HFF-Myc (cell line): ENCODE measurements at regions not wholly inside any gene's neighbourhood (a gene's known extent, or its start where the extent isn't known, plus 50 kb on each side); places are given as distances from the start of the nearest gene placed in this dataset.

Experiments
- DNase-seq: peaks from one replicate; pipeline ENCODE4 v3.0.0-alpha.2; 2011; ENCODE audit warnings: low read depth; ENCODE audit errors: extremely low read depth
- H3K4me3 ChIP-seq: replicated peaks from 2 replicates; pipeline ENCODE4 v1.5.1; 2011; ENCODE audit warnings: low read depth, mild to moderate bottlenecking, control low read depth, low read length
- TF ChIP-seq, protein P1 (sequence below): IDR thresholded peaks from 2 replicates; pipeline ENCODE4 v1.5.1; 2012; ENCODE audit warnings: mild to moderate bottlenecking, low read depth, low read length, control low read depth; ENCODE audit errors: missing control alignments

GRCh38 chr18:56086786-56087185 lies 498.8 kb upstream of the TCF4 start:
- no peak overlapping the region for H3K4me3 ChIP-seq
- no peak for DNase-seq
- TF ChIP-seq, protein P1, sequence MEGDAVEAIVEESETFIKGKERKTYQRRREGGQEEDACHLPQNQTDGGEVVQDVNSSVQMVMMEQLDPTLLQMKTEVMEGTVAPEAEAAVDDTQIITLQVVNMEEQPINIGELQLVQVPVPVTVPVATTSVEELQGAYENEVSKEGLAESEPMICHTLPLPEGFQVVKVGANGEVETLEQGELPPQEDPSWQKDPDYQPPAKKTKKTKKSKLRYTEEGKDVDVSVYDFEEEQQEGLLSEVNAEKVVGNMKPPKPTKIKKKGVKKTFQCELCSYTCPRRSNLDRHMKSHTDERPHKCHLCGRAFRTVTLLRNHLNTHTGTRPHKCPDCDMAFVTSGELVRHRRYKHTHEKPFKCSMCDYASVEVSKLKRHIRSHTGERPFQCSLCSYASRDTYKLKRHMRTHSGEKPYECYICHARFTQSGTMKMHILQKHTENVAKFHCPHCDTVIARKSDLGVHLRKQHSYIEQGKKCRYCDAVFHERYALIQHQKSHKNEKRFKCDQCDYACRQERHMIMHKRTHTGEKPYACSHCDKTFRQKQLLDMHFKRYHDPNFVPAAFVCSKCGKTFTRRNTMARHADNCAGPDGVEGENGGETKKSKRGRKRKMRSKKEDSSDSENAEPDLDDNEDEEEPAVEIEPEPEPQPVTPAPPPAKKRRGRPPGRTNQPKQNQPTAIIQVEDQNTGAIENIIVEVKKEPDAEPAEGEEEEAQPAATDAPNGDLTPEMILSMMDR, result no peak

- H3K4me3 ChIP-seq, result no peak overlapping the region
- no peak for DNase-seq
- TF ChIP-seq, protein P1, result no peak
Observed at GRCh38 chr18:56086176-56086575, 498.2 kb upstream of the TCF4 start.

DNA sequence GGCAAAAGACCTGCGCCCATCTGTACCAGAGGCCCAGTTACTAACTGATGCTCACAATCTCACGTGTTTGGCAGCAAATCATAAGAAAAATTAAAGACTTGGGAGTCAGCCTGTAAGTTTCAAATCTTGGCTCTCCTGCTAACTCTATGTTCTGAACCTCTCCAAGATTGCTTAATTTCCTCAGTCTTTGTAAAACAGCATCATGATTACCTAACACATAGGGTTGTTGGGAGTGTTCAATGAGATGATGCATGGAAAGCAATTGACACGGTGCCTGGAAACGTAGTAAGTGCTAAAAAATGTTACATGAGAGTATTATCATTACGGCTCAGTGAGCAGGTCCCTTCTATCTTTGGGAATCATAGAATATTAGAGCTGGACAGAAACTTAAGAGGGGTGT lies 497.6 kb upstream of the TCF4 start:
- DNase-seq, result no peak

GRCh38 chr18:56083523-56084287 lies 495.7 kb upstream of the TCF4 start:
- no peak for DNase-seq
- no peak overlapping the region for H3K4me3 ChIP-seq
- TF ChIP-seq, protein P1, result no peak

More for the DNA sequence above, 497.6 kb upstream of the TCF4 start:
- TF ChIP-seq, protein P1, result no peak
- no peak overlapping the region for H3K4me3 ChIP-seq

DNA sequence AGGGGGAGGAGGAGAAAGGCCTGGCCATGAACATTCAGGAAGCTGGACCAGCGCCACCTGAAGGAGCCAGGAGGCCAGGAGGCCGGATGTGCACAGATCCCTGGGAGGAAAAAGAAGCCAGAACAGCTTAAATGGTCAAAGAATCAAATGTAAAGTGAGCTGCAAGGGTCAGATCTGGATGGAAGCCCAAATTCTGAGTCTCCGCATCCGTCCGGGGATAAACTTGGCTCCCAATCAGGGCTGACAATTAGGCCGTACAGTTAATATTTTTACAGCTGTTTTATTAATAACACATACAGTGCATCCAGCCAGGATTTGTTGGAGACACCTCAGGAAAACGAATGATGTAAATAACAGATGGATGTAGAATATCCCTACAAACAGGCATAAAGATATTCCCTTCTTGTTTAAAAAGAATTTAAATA lies 495.1 kb upstream of the TCF4 start:
- no peak overlapping the region for H3K4me3 ChIP-seq
- peak; percentile 84 for DNase-seq
- TF ChIP-seq, protein P1, result peak; percentile 19

DNA sequence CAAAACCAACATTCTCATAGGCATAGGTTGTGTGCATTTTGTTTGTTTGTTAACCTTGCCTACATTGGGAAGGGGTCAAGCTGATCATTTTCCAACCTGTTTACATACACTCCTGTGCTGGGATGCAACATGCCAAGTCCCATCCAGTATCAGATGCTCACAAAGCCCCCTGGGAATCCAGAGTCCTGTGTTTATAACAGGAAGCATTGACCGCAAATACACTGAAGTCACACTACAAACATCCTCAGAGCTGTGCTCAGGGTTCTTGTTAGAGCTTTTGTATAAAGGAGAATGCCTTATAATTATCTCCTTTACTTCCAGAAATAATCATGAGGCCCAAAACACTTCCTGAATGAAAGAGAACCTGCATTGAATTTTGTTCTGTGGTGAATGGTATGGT lies 488.7 kb upstream of the TCF4 start:
- no peak for DNase-seq
- TF ChIP-seq, protein P1, result no peak
- no peak overlapping the region for H3K4me3 ChIP-seq
